Keratinocyte (primary cell): ENCODE measurements at regions not wholly inside any gene's neighbourhood (a gene's known extent, or its start where the extent isn't known, plus 50 kb on each side); places are given as distances from the start of the nearest gene placed in this dataset.
A peak's percentile ranks its signal among the peaks of the same experiment; 100 is the strongest.

Experiments
- DNase-seq: peaks from one replicate; pipeline ENCODE4 v3.0.0-alpha.2; 2011; ENCODE audit warnings: low read depth, missing footprints, low spot score
- FAIRE-seq: peaks from 2 replicates; lab custom pipeline; 2011; peaks lifted over from hg19 to GRCh38; lab: Jason Lieb, UNC
- H2AFZ ChIP-seq: 2 replicates; pipeline ENCODE4 v1.6.0; 2012; ENCODE audit warnings: low read length, control low read depth, inconsistent platforms; ENCODE audit not compliant: control insufficient read depth
- H3K27ac ChIP-seq: 2 replicates; pipeline ENCODE4 v1.5.1; 2011; ENCODE audit warnings: low read length; ENCODE audit not compliant: control insufficient read depth, insufficient read depth
- H3K27me3 ChIP-seq: 3 replicates; pipeline ENCODE4 v1.6.0; 2011; ENCODE audit warnings: low read length; ENCODE audit not compliant: control insufficient read depth, insufficient read depth; ENCODE audit errors: extremely low read depth
- H3K36me3 ChIP-seq, 2 experiments: 2 replicates in 1 of 2; 3 replicates in 1 of 2; pipeline ENCODE4 v1.5.1; 2011; ENCODE audit warnings: low read length in 2 of 2, mild to moderate bottlenecking in 1 of 2; ENCODE audit not compliant: control insufficient read depth in 2 of 2, insufficient read depth in 2 of 2; ENCODE audit errors: extremely low read depth in 1 of 2
- H3K4me1 ChIP-seq: 3 replicates; pipeline ENCODE4 v1.5.1; 2011; ENCODE audit warnings: low read length; ENCODE audit not compliant: control insufficient read depth, insufficient read depth; ENCODE audit errors: extremely low read depth
- H3K4me2 ChIP-seq: 3 replicates; pipeline ENCODE4 v1.6.0; 2011; ENCODE audit warnings: low read depth, low read length; ENCODE audit not compliant: control insufficient read depth, insufficient read depth; ENCODE audit errors: extremely low read depth
- H3K4me3 ChIP-seq, 3 experiments: fragments of 200-600 bp in 1 of 3; sonication (generic) in 1 of 3; 2 replicates in 2 of 3; 3 replicates in 1 of 3; pipeline ENCODE4 v1.5.1; 2011 to 2016; ENCODE audit warnings: low read length in 3 of 3, mild to moderate bottlenecking in 3 of 3, control low read depth in 2 of 3, inconsistent platforms in 1 of 3, low read depth in 1 of 3, mixed read lengths in 1 of 3, mixed run types in 1 of 3, moderate library complexity in 1 of 3; ENCODE audit not compliant: control insufficient read depth in 2 of 3, insufficient read depth in 2 of 3; ENCODE audit errors: extremely low read depth in 1 of 3
- H3K79me2 ChIP-seq: 2 replicates; pipeline ENCODE4 v1.6.0; 2012; ENCODE audit warnings: low read length; ENCODE audit not compliant: control insufficient read depth, insufficient read depth
- H3K9ac ChIP-seq: 3 replicates; pipeline ENCODE4 v1.6.0; 2011; ENCODE audit warnings: low read length; ENCODE audit not compliant: control insufficient read depth, insufficient read depth; ENCODE audit errors: extremely low read depth
- H3K9me1 ChIP-seq: 3 replicates; pipeline ENCODE4 v1.6.0; 2011; ENCODE audit warnings: low read length; ENCODE audit not compliant: control insufficient read depth, insufficient read depth; ENCODE audit errors: extremely low read depth
- H3K9me3 ChIP-seq: 2 replicates; pipeline ENCODE4 v1.5.1; 2012; ENCODE audit warnings: low read depth, low read length; ENCODE audit not compliant: control insufficient read depth
- H4K20me1 ChIP-seq: 3 replicates; pipeline ENCODE4 v1.6.0; 2011; ENCODE audit warnings: low read length; ENCODE audit not compliant: control insufficient read depth, insufficient read depth; ENCODE audit errors: extremely low read depth
- EZH2 ChIP-seq: IDR thresholded peaks from one replicate; pipeline ENCODE4 v1.6.1; 2012; ENCODE audit warnings: inconsistent platforms, mild to moderate bottlenecking, low read length, moderate library complexity
- dilution Hi-C: fragments of 300-500 bp; cut with MboI; formaldehyde crosslinking; loops from one replicate; pipeline ENCODE4 v1.7.0; 2020; ENCODE audit warnings: low sequenced_read_pairs; ENCODE audit not compliant: extremely low pct_ligation_motif_present
- TF ChIP-seq, protein P1 (sequence below), 3 experiments: IDR thresholded peaks in 1 of 3; conservative IDR thresholded peaks in 1 of 3; optimal IDR thresholded peaks in 1 of 3; 2 replicates in 2 of 3; 3 replicates in 1 of 3; pipeline versions ENCODE3 to v1.5.1; 2011; ENCODE audit warnings: low read length in 3 of 3, mild to moderate bottlenecking in 3 of 3, moderate library complexity in 2 of 3, control low read depth in 1 of 3, inconsistent platforms in 1 of 3; ENCODE audit not compliant: insufficient read depth in 2 of 3; ENCODE audit errors: extremely low read depth in 1 of 3

GRCh38 chr7:35905555-35905954 lies 104.7 kb downstream of the SEPTIN7 start:
- no peak overlapping the region for H2AFZ ChIP-seq
- H4K20me1 ChIP-seq, result no peaks in the 10 kb centered on the region
- H3K4me3 ChIP-seq, result no peak overlapping the region
- no peak for TF ChIP-seq EZH2
- TF ChIP-seq, protein P1, sequence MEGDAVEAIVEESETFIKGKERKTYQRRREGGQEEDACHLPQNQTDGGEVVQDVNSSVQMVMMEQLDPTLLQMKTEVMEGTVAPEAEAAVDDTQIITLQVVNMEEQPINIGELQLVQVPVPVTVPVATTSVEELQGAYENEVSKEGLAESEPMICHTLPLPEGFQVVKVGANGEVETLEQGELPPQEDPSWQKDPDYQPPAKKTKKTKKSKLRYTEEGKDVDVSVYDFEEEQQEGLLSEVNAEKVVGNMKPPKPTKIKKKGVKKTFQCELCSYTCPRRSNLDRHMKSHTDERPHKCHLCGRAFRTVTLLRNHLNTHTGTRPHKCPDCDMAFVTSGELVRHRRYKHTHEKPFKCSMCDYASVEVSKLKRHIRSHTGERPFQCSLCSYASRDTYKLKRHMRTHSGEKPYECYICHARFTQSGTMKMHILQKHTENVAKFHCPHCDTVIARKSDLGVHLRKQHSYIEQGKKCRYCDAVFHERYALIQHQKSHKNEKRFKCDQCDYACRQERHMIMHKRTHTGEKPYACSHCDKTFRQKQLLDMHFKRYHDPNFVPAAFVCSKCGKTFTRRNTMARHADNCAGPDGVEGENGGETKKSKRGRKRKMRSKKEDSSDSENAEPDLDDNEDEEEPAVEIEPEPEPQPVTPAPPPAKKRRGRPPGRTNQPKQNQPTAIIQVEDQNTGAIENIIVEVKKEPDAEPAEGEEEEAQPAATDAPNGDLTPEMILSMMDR (optimal IDR thresholded peaks at IDR 0.05 in 1 of 3, IDR thresholded peaks at IDR 0.05 in 1 of 3, conservative IDR thresholded peaks at IDR 0.05 in 1 of 3; ENCODE audit: extremely low read depth in 1 of 3, insufficient read depth in 2 of 3, low read length in 3 of 3), result no peak
- no peaks in the 10 kb centered on the region for H3K27me3 ChIP-seq
- H3K36me3 ChIP-seq, result no peaks in the 10 kb centered on the region
- no peak overlapping the region for H3K4me2 ChIP-seq
- FAIRE-seq, result peak; percentile 79
- H3K79me2 ChIP-seq, result no peaks in the 10 kb centered on the region
- dilution Hi-C loops, result no loop called here
- peak; percentile 21 for DNase-seq
- no peaks in the 10 kb centered on the region for H3K9me1 ChIP-seq
- no peak overlapping the region for H3K9ac ChIP-seq
- no peaks in the 10 kb centered on the region for H3K9me3 ChIP-seq
- no peak overlapping the region for H3K27ac ChIP-seq
- peaks cover 13% of the 10 kb centered on the region for H3K4me1 ChIP-seq

DNA sequence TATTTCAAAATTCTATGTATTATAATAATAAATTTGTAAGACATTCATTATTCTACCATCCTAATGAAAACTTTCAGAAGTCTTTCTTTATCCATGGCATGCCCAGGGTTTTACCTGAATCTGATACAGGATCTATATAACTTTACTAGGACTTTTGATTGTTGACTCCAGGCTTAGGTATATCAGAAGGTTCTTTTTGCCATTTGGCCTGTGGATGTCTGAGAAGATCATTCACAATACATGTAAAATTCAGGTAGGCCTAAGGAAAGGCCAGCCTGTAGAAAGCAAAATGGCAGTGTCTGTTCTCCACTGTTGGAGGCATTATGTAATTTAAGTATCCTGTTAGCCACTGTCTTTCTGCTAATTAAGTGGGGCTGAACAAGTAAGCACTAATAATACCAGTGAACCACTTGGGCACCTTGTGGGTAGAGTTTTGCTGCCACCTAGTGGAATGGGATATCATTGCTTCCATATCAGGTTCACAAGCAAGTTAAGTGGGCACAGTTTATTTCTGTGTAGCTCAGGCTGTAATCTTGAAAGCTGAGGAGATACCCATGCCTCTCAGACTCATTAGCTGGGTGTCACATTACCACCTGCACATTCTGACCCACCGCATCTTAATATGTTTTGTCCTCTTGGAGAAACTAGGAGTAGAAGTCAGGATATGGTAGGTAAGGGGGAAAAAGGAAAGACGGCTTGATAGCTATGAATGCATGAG lies 105.5 kb downstream of the SEPTIN7 start:
- dilution Hi-C loops, result no loop called here
- H3K27ac ChIP-seq, result no peak overlapping the region
- H3K9ac ChIP-seq, result no peak overlapping the region
- H3K9me1 ChIP-seq, result no peaks in the 10 kb centered on the region
- no peaks in the 10 kb centered on the region for H3K36me3 ChIP-seq
- FAIRE-seq (peak; percentile 82), DNase-seq (peak; percentile 69)
- H3K4me1 ChIP-seq, result peaks cover 13% of the 10 kb centered on the region
- H3K27me3 ChIP-seq, result no peaks in the 10 kb centered on the region
- TF ChIP-seq EZH2, result no peak
- TF ChIP-seq, protein P1 (optimal IDR thresholded peaks at IDR 0.05 in 1 of 3, IDR thresholded peaks at IDR 0.05 in 1 of 3, conservative IDR thresholded peaks at IDR 0.05 in 1 of 3; ENCODE audit: extremely low read depth in 1 of 3, insufficient read depth in 2 of 3, low read length in 3 of 3), result peak; percentile 55 to 83 (median 76)
- no peak overlapping the region for H3K4me3 ChIP-seq
- H3K9me3 ChIP-seq, result no peaks in the 10 kb centered on the region
- no peaks in the 10 kb centered on the region for H4K20me1 ChIP-seq
- no peak overlapping the region for H2AFZ ChIP-seq
- no peak overlapping the region for H3K4me2 ChIP-seq
- no peaks in the 10 kb centered on the region for H3K79me2 ChIP-seq
